H1 (cell line): ENCODE measurements at regions not wholly inside any gene's neighbourhood (a gene's known extent, or its start where the extent isn't known, plus 50 kb on each side); places are given as distances from the start of the nearest gene placed in this dataset.

ENCODE experiments used
- CTCF ChIA-PET: fragments of 300-600 bp; sonication (Branson Sonifier 250); formaldehyde crosslinking; loops from one replicate; lab custom pipeline; 2021; ENCODE audit not compliant: partially characterized antibody; lab: Charles Lee
- POLR2A ChIA-PET: fragments of 300-600 bp; sonication (Branson Sonifier 250); formaldehyde crosslinking; loops from one replicate; lab custom pipeline; 2021; ENCODE audit warnings: inconsistent platforms; ENCODE audit not compliant: partially characterized antibody; lab: Charles Lee
- DNase-seq, 2 experiments: peaks; one replicate each; pipeline versions ENCODE4 v3.0.0 to v3.0.0-alpha.2; 2010 to 2022; ENCODE audit warnings: low spot score in 2 of 2, low read depth in 1 of 2, mixed read lengths in 1 of 2
- FAIRE-seq: peaks from 2 replicates; lab custom pipeline; 2011; peaks lifted over from hg19 to GRCh38; lab: Jason Lieb, UNC
- H2AFZ ChIP-seq: 2 replicates; pipeline ENCODE4 v1.8.1; 2012; ENCODE audit warnings: low read length, inconsistent platforms
- H2AK5ac ChIP-seq: 2 replicates; pipeline ENCODE4 v1.6.1; 2013; ENCODE audit warnings: low read depth, low read length
- H2BK120ac ChIP-seq: replicated peaks from 2 replicates; pipeline ENCODE3; 2013; ENCODE audit warnings: low read depth, low read length, inconsistent platforms
- H2BK12ac ChIP-seq: 2 replicates; pipeline ENCODE4 v1.6.1; 2013; ENCODE audit warnings: low read depth, low read length
- H2BK15ac ChIP-seq: 2 replicates; pipeline ENCODE4 v1.6.1; 2013; ENCODE audit warnings: low read length
- H2BK20ac ChIP-seq: 2 replicates; pipeline ENCODE4 v1.6.1; 2013; ENCODE audit warnings: low read length
- H2BK5ac ChIP-seq: 2 replicates; pipeline ENCODE4 v1.6.1; 2013; ENCODE audit warnings: low read depth, low read length
- H3K14ac ChIP-seq: 2 replicates; pipeline ENCODE4 v1.6.1; 2013; ENCODE audit warnings: inconsistent platforms; ENCODE audit not compliant: insufficient read length
- H3K18ac ChIP-seq: 2 replicates; pipeline ENCODE4 v1.6.1; 2013; ENCODE audit warnings: low read length; ENCODE audit errors: extremely low read depth
- H3K23ac ChIP-seq: 2 replicates; pipeline ENCODE4 v1.6.1; 2013; ENCODE audit warnings: inconsistent platforms; ENCODE audit not compliant: insufficient read length
- H3K23me2 ChIP-seq: 2 replicates; pipeline ENCODE4 v1.6.1; 2013; ENCODE audit warnings: low read depth, low read length
- H3K27ac ChIP-seq: 2 replicates; pipeline ENCODE4 v1.6.1; 2011; ENCODE audit warnings: low read depth, low read length, inconsistent platforms
- H3K27me3 ChIP-seq, 4 experiments: replicated peaks in 1 of 4; 1 replicate in 1 of 4; 2 replicates in 3 of 4; pipeline versions ENCODE4 v1.6.1 to v1.8.1; 2011 to 2013; ENCODE audit warnings: low read length in 3 of 4, mild to moderate bottlenecking in 3 of 4, inconsistent platforms in 2 of 4, mixed read lengths in 2 of 4, moderate library complexity in 1 of 4; ENCODE audit not compliant: control insufficient read depth in 3 of 4, insufficient read depth in 3 of 4; ENCODE audit errors: extremely low read depth in 1 of 4
- H3K36me3 ChIP-seq, 4 experiments: 2 replicates each; pipeline versions ENCODE4 v1.6.1 to v1.8.1; 2011 to 2013; ENCODE audit warnings: mild to moderate bottlenecking in 4 of 4, low read length in 3 of 4, moderate library complexity in 2 of 4, control low read depth in 1 of 4, inconsistent platforms in 1 of 4; ENCODE audit not compliant: insufficient read depth in 4 of 4, control insufficient read depth in 2 of 4
- H3K4ac ChIP-seq: replicated peaks from 2 replicates; pipeline ENCODE3; 2013; ENCODE audit warnings: low read length, low read depth, mixed read lengths, inconsistent platforms; ENCODE audit not compliant: insufficient read length
- H3K4me1 ChIP-seq, 4 experiments: replicated peaks in 1 of 4; 1 replicate in 1 of 4; 2 replicates in 3 of 4; pipeline versions ENCODE4 v1.6.1 to v1.8.1; 2011 to 2013; ENCODE audit warnings: low read length in 3 of 4, inconsistent platforms in 2 of 4, mixed read lengths in 1 of 4; ENCODE audit not compliant: insufficient read depth in 4 of 4, control insufficient read depth in 3 of 4
- H3K4me2 ChIP-seq, 2 experiments: 2 replicates each; pipeline versions ENCODE4 v1.6.1 to v1.8.1; 2011 to 2013; ENCODE audit warnings: low read depth in 2 of 2, low read length in 2 of 2, control low read depth in 1 of 2, inconsistent platforms in 1 of 2, mild to moderate bottlenecking in 1 of 2; ENCODE audit not compliant: insufficient read depth in 1 of 2
- H3K4me3 ChIP-seq, 4 experiments: fragments of 200-600, 300-600 bp in 1 of 4; sonication (generic), shearing (Covaris generic), sonication (Bioruptor Twin) in 1 of 4; 2 replicates each; pipeline versions ENCODE4 v1.5.1 to v1.8.1; 2011 to 2016; ENCODE audit warnings: low read length in 4 of 4, low read depth in 3 of 4, control low read depth in 2 of 4, inconsistent platforms in 2 of 4, mild to moderate bottlenecking in 2 of 4, mixed read lengths in 1 of 4, moderate library complexity in 1 of 4; ENCODE audit not compliant: insufficient read depth in 2 of 4; ENCODE audit errors: extremely low read depth in 1 of 4
- H3K56ac ChIP-seq: replicated peaks from 2 replicates; pipeline ENCODE3; 2013; ENCODE audit warnings: low read depth, mild to moderate bottlenecking, mixed read lengths, low read length, inconsistent platforms; ENCODE audit not compliant: insufficient read length
- H3K79me1 ChIP-seq: 2 replicates; pipeline ENCODE4 v1.6.1; 2013; ENCODE audit warnings: low read depth, low read length, control low read depth
- H3K79me2 ChIP-seq, 2 experiments: 2 replicates each; pipeline versions ENCODE4 v1.6.1 to v1.8.1; 2012 to 2013; ENCODE audit warnings: low read length in 2 of 2, mild to moderate bottlenecking in 2 of 2, inconsistent platforms in 1 of 2; ENCODE audit not compliant: insufficient read depth in 2 of 2, control insufficient read depth in 1 of 2
- H3K9ac ChIP-seq, 4 experiments: replicated peaks in 1 of 4; 1 replicate in 1 of 4; 2 replicates in 3 of 4; pipeline versions ENCODE4 v1.6.1 to v1.8.1; 2011 to 2013; ENCODE audit warnings: low read depth in 3 of 4, low read length in 3 of 4, control low read depth in 2 of 4, mild to moderate bottlenecking in 2 of 4, moderate library complexity in 2 of 4, inconsistent platforms in 1 of 4; ENCODE audit errors: extremely low read depth in 1 of 4
- H3K9me3 ChIP-seq, 2 experiments: 2 replicates each; pipeline versions ENCODE4 v1.6.1 to v1.8.1; 2012 to 2013; ENCODE audit warnings: mild to moderate bottlenecking in 2 of 2, moderate library complexity in 2 of 2, control low read depth in 1 of 2, inconsistent platforms in 1 of 2, low read depth in 1 of 2, low read length in 1 of 2, mixed read lengths in 1 of 2; ENCODE audit not compliant: insufficient read depth in 2 of 2
- H4K20me1 ChIP-seq, 2 experiments: replicated peaks in 1 of 2; 2 replicates each; pipeline versions ENCODE3 to v1.8.1; 2011 to 2013; ENCODE audit warnings: inconsistent platforms in 2 of 2, low read length in 2 of 2, mild to moderate bottlenecking in 1 of 2; ENCODE audit not compliant: insufficient read depth in 2 of 2, control insufficient read depth in 1 of 2
- H4K5ac ChIP-seq: 2 replicates; pipeline ENCODE4 v1.6.1; 2013; ENCODE audit warnings: low read length, low read depth, mixed read lengths, inconsistent platforms; ENCODE audit not compliant: insufficient read length
- H4K8ac ChIP-seq: 2 replicates; pipeline ENCODE4 v1.8.0; 2013; ENCODE audit warnings: mild to moderate bottlenecking, moderate library complexity, low read length, inconsistent platforms; ENCODE audit not compliant: insufficient read depth; ENCODE audit errors: extremely low read depth
- H4K91ac ChIP-seq: replicated peaks from 2 replicates; pipeline ENCODE3; 2013; ENCODE audit warnings: low read length, mixed read lengths, inconsistent platforms; ENCODE audit not compliant: insufficient read length
- ASH2L ChIP-seq: fragments of 200-600, 300-600 bp; sonication (generic); IDR thresholded peaks from one replicate; pipeline ENCODE4 v1.7.1; 2017; ENCODE audit warnings: low read length
- CHD1 ChIP-seq: IDR thresholded peaks from 2 replicates; pipeline ENCODE4 v1.6.1; 2012; ENCODE audit warnings: low read depth, low read length, improper control_type of control experiment
- EP300 ChIP-seq, 2 experiments: IDR thresholded peaks; 1 replicate in 1 of 2; 2 replicates in 1 of 2; pipeline ENCODE4 v1.6.1; 2011 to 2012; ENCODE audit warnings: low read depth in 2 of 2, low read length in 2 of 2, mild to moderate bottlenecking in 2 of 2, borderline replicate concordance in 1 of 2, inconsistent platforms in 1 of 2, moderate library complexity in 1 of 2
- JUN ChIP-seq: IDR thresholded peaks from 2 replicates; pipeline ENCODE4 v1.6.1; 2011; ENCODE audit warnings: low read depth, mild to moderate bottlenecking, improper control_type of control experiment, low read length
- SP1 ChIP-seq: IDR thresholded peaks from 2 replicates; pipeline ENCODE4 v1.6.1; 2011; ENCODE audit warnings: low read depth, low read length
- TEAD4 ChIP-seq: IDR thresholded peaks from 2 replicates; pipeline ENCODE4 v1.6.1; 2012; ENCODE audit warnings: low read depth, low read length, inconsistent platforms, mixed read lengths
- ZNF274 ChIP-seq: IDR thresholded peaks from 2 replicates; pipeline ENCODE4 v1.7.0; 2012; ENCODE audit warnings: low read length, borderline replicate concordance; ENCODE audit errors: extremely low read depth
- WGBS, 2 experiments: shearing (Covaris generic) in 1 of 2; methylation state at CpG; one replicate each; pipeline versions ENCODE4 v1.1.6 to v1.1.7; 2013 to 2015; ENCODE audit warnings: low lambda C conversion rate in 2 of 2, mixed read lengths in 2 of 2, inconsistent platforms in 1 of 2, low coverage in 1 of 2, missing lambda C conversion rate in 1 of 2; ENCODE audit not compliant: insufficient replicate concordance in 2 of 2, insufficient coverage in 1 of 2, insufficient read length in 1 of 2; ENCODE audit errors: extremely low coverage in 1 of 2, missing lambda C conversion rate in 1 of 2; 5-methylcytosine and 5-hydroxymethylcytosine counted together
- TF ChIP-seq, protein P1 (sequence below): IDR thresholded peaks from 2 replicates; pipeline ENCODE4 v1.6.1; 2011; ENCODE audit warnings: low read length, improper control_type of control experiment

DNA sequence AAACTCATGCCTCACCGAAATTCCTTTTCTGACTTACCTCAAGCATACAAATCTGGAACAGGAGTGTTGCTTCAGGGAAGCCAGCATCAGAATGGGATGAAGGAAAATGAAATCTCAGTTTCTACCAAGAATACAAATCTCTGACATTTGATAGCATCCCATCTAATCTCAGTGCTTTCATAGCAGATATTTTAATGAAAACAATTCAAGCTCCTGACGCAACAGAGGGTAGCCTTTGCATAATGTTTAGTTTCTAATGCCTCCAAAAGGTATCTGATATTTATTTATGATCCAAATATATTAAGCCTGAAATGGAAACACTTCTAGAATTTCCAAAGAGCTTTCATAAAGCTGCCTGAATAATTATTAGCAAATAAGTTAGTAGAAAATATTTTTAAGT is 251.4 kb downstream of the DEPDC1B start:
- WGBS, 2 experiments, result 91% methylated on average over 2 of the region's 2 CpGs; no CpG with 5 or more reads in 1 of the 2 experiments
- no peak overlapping the region for H3K9ac ChIP-seq
- H3K23me2 ChIP-seq, result no peaks in the 10 kb centered on the region
- no peak overlapping the region for H2AK5ac ChIP-seq
- no peaks in the 10 kb centered on the region for H3K27me3 ChIP-seq
- no peak overlapping the region for H2BK20ac ChIP-seq
- POLR2A ChIA-PET, result no interaction called here
- no peak overlapping the region for H3K4me2 ChIP-seq
- no peak overlapping the region for H2BK120ac ChIP-seq
- H3K79me2 ChIP-seq, result no peaks in the 10 kb centered on the region
- TF ChIP-seq ZNF274 (no peak), CHD1 (no peak), JUN (no peak), SP1 (no peak), ASH2L (no peak), TEAD4 (no peak), EP300 (IDR thresholded peaks at IDR 0.05; ENCODE audit: borderline replicate concordance in 1 of 2, low read depth in 2 of 2, low read length in 2 of 2) (no peak)
- TF ChIP-seq, protein P1, sequence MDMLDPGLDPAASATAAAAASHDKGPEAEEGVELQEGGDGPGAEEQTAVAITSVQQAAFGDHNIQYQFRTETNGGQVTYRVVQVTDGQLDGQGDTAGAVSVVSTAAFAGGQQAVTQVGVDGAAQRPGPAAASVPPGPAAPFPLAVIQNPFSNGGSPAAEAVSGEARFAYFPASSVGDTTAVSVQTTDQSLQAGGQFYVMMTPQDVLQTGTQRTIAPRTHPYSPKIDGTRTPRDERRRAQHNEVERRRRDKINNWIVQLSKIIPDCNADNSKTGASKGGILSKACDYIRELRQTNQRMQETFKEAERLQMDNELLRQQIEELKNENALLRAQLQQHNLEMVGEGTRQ, result no peak
- CTCF ChIA-PET, result no interaction called here
- H3K4me3 ChIP-seq, result no peak overlapping the region
- FAIRE-seq, result no peak
- no peak overlapping the region for H3K18ac ChIP-seq
- DNase-seq, result no peak
- no peaks in the 10 kb centered on the region for H4K20me1 ChIP-seq
- H2AFZ ChIP-seq, result no peak overlapping the region
- H3K14ac ChIP-seq, result no peak overlapping the region
- H3K56ac ChIP-seq, result no peak overlapping the region
- H3K79me1 ChIP-seq, result no peaks in the 10 kb centered on the region
- no peak overlapping the region for H4K5ac ChIP-seq
- no peak overlapping the region for H2BK12ac ChIP-seq
- no peaks in the 10 kb centered on the region for H3K4me1 ChIP-seq
- no peak overlapping the region for H4K8ac ChIP-seq
- H3K4ac ChIP-seq, result no peak overlapping the region
- no peak overlapping the region for H3K23ac ChIP-seq
- H4K91ac ChIP-seq, result no peak overlapping the region
- H3K27ac ChIP-seq, result no peak overlapping the region
- H3K36me3 ChIP-seq, result no peaks in the 10 kb centered on the region
- no peak overlapping the region for H2BK15ac ChIP-seq
- no peaks in the 10 kb centered on the region for H3K9me3 ChIP-seq
- H2BK5ac ChIP-seq, result no peak overlapping the region
